ENCODE measurements at regions not wholly inside any gene's neighbourhood (a gene's known extent, or its start where the extent isn't known, plus 50 kb on each side); places are given as distances from the start of the nearest gene placed in this dataset.

DNA sequence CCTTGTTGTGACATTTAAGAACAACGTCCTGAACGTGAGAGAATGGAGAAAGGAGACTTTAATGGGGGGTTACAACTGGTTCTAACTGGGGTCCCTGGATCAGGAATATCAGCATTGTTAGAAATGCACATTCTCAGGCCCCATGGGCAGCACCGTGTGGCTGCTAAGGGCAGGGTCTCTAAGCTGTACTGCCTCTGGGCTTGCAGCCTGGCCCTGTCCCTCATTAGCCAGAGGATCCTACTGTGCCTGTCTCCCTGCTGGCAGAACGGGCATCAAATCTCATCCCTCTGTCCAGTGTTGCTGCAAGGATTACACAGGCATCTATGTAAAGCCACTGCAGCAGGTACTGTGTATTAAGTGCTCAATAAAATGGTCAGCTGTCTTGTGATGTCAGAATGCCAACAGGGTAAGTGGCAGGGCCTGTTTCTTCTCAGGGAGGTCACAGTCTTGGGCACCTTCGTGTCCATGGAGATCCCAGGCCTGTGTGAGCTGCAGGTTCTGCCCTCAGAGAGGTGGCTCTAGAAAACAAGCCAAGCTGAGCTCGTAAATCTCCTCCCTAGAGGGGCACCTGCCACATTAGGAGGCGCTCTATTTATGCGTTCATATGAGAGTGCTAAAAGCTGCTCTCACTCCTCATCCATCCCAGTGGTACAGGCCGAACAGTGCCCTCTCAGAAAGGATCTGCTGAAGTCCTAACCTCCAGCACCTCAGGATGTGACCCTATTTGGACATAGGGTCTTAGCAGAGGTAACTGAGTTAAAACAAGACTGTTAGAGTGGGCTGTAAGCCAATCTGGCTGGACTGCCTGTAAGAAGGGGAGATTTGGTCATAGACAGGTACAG lies 210.5 kb downstream of the GADD45G start:
- Histone ChIP-seq H3K36me3 (no peaks in the 10 kb centered on the region), H3K4me3 (no peak overlapping the region), H3K4me1 (no peaks in the 10 kb centered on the region), H3K27ac (no peak overlapping the region), H3K9me3 (no peaks in the 10 kb centered on the region), H3K27me3 (peaks cover 0 to 17% of the 10 kb centered on the region in 2 donors)
- no peak for TF ChIP-seq POLR2A (IDR thresholded peaks at IDR 0.05)
- no peak for TF ChIP-seq POLR2AphosphoS5 (IDR thresholded peaks at IDR 0.05)
- TF ChIP-seq, protein P1, sequence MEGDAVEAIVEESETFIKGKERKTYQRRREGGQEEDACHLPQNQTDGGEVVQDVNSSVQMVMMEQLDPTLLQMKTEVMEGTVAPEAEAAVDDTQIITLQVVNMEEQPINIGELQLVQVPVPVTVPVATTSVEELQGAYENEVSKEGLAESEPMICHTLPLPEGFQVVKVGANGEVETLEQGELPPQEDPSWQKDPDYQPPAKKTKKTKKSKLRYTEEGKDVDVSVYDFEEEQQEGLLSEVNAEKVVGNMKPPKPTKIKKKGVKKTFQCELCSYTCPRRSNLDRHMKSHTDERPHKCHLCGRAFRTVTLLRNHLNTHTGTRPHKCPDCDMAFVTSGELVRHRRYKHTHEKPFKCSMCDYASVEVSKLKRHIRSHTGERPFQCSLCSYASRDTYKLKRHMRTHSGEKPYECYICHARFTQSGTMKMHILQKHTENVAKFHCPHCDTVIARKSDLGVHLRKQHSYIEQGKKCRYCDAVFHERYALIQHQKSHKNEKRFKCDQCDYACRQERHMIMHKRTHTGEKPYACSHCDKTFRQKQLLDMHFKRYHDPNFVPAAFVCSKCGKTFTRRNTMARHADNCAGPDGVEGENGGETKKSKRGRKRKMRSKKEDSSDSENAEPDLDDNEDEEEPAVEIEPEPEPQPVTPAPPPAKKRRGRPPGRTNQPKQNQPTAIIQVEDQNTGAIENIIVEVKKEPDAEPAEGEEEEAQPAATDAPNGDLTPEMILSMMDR (IDR thresholded peaks at IDR 0.05) = no peak
- intact Hi-C loops (cut with DNase I; ENCODE audit: low total_unique reads) = no loop called here
- no peak for DNase-seq (ENCODE audit: low spot score in 2 of 2)

DNA sequence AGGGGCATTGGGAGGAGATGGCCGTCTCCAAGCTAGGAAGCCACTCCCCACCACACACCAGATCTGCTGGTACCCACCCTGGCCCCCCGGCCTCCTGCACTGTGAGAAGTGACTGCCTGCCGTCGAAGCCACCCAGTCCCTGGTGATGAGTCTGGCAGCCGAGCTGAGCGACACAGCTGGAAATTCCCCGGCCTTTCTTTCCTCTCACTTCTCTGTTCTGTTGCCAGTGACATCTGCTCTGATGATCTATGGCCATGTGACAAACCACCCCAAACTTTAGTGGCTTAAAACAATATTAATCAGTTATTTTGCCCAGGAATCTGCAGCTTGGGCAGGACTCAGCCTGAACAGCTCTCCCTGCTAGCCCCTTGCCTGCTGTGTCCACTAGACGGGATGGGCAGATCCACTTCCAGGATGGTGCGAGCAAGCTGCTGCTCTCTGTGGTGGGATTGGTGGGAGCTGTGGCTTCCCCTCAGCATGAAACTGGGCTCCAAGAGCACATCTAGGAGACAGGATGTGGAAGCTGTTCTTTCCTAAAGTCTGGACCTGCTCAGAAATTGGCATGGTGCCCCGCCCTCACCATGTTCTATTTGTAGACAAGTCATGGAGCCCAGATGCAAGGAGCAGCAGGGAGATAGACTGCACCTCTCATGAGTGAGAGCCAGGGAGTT lies 211.2 kb downstream of the GADD45G start:
- no peak overlapping the region for H3K27ac ChIP-seq
- no peak for DNase-seq (ENCODE audit: low spot score in 2 of 2)
- no peaks in the 10 kb centered on the region for H3K9me3 ChIP-seq
- H3K4me3 ChIP-seq = no peak overlapping the region
- no peaks in the 10 kb centered on the region for H3K4me1 ChIP-seq
- intact Hi-C loops (cut with DNase I; ENCODE audit: low total_unique reads) = no loop called here
- no peaks in the 10 kb centered on the region for H3K36me3 ChIP-seq
- H3K27me3 ChIP-seq = peaks cover 0 to 17% of the 10 kb centered on the region in 2 donors
- TF ChIP-seq POLR2A (IDR thresholded peaks at IDR 0.05) = no peak
- TF ChIP-seq, protein P1 (IDR thresholded peaks at IDR 0.05) = no peak
- no peak for TF ChIP-seq POLR2AphosphoS5 (IDR thresholded peaks at IDR 0.05)

DNA sequence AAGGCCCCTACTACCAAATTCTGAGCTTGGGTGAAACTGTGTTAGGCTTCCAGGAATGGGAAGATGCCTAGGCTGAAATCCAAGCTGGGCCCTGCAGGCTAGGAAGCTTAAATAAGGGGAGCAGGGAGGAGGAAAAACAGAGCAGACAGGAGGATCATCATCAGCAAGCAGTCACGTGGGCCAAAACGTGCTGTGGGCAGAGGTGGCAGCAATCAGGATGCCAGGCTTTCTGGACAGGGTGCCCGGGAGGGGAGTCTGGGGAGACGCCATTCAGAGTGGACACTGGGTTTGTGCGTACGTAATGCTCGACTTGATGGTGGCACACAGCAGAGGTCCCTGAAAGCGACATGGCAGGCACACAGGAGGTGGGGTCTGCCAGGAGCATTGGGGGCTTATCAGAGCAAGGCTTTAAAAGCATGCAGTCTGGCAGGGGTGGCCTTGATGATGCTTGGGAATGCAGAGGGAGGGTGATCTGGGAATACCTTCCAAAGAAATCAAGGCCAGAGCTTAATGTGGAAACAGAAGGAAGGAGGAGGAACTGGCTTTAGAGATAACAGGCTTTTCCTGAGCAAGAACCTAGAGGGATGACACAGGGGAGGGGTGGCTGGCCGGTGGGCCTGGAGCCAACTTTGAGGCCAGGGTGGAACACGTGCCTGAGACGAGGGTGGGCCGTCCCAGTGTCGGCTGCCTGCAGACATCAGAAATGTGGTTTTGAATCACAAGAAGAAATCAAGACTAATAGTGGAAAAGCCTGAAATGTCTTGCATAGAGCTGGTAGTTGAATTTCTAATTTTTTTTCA lies 212.5 kb downstream of the GADD45G start:
- Histone ChIP-seq H3K36me3 (no peaks in the 10 kb centered on the region), H3K4me3 (no peak overlapping the region), H3K9me3 (no peaks in the 10 kb centered on the region), H3K27ac (no peak overlapping the region), H3K27me3 (peaks cover 0 to 11% of the 10 kb centered on the region in 2 donors), H3K4me1 (no peaks in the 10 kb centered on the region)
- TF ChIP-seq, protein P1 (IDR thresholded peaks at IDR 0.05) = no peak
- TF ChIP-seq POLR2A (IDR thresholded peaks at IDR 0.05) = no peak
- no peak for TF ChIP-seq POLR2AphosphoS5 (IDR thresholded peaks at IDR 0.05)
- intact Hi-C loops (cut with DNase I; ENCODE audit: low total_unique reads) = no loop called here
- DNase-seq (ENCODE audit: low spot score in 2 of 2) = no peak

DNA sequence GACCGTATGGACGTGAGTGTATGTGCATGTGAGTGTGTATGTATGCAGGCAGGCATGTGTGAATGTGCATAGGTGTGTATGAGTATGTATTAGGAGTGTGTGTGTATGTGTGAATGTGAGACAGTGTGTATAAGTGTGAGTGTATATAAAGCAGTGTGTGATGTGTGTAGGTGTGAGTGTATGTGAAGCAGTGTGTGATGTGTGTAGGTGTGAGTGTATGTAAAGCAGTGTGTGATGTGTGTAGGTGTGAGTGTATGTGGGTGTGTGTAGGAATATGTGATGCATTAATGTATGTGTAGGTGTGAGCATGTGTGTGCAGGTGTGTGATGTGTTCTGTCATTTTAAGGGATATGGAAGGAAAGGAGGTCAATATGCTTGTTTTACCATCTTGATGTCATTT lies 215.5 kb downstream of the GADD45G start:
- no peaks in the 10 kb centered on the region for H3K4me1 ChIP-seq
- intact Hi-C loops (cut with DNase I; ENCODE audit: low total_unique reads) = no loop called here
- H3K27me3 ChIP-seq = peaks cover 0 to 4% of the 10 kb centered on the region in 2 donors
- TF ChIP-seq POLR2A (IDR thresholded peaks at IDR 0.05) (no peak), POLR2AphosphoS5 (IDR thresholded peaks at IDR 0.05) (no peak)
- H3K36me3 ChIP-seq = no peaks in the 10 kb centered on the region
- no peaks in the 10 kb centered on the region for H3K9me3 ChIP-seq
- DNase-seq (ENCODE audit: low spot score in 2 of 2) = no peak
- H3K4me3 ChIP-seq = no peak overlapping the region
- H3K27ac ChIP-seq = no peak overlapping the region

DNA sequence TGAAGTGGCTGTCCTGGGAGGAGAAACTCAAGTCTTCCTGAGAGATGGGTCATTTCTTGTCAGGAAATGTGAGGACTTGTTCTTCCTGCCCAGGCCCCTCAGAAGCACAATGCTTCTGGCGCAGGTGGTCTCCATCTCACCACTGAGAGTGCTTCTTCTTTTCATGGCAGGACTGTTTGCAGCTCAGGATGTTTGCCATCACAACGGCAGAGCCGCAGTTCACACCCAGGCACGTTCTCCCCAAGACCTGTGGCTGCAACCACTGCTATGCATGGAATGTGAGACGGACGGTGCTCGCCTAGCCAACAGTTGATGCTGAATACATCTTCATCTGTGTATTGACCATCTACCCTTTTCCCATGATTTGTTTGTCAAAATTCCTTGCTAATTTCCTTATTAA lies 216.3 kb downstream of the GADD45G start:
- Histone ChIP-seq H3K4me1 (no peaks in the 10 kb centered on the region), H3K9me3 (no peaks in the 10 kb centered on the region), H3K27ac (no peak overlapping the region), H3K36me3 (no peaks in the 10 kb centered on the region), H3K27me3 (no peaks in the 10 kb centered on the region), H3K4me3 (no peak overlapping the region)
- TF ChIP-seq, protein P1 (IDR thresholded peaks at IDR 0.05) = no peak
- TF ChIP-seq POLR2AphosphoS5 (IDR thresholded peaks at IDR 0.05) (no peak), POLR2A (IDR thresholded peaks at IDR 0.05) (no peak)
- intact Hi-C loops (cut with DNase I; ENCODE audit: low total_unique reads) = no loop called here
- DNase-seq (ENCODE audit: low spot score in 2 of 2) = peak in 1 of 2 donors; percentile 27

Measured in breast epithelium (tissue), 4 donors.